Fibroblast of lung (primary cell): ENCODE measurements at regions not wholly inside any gene's neighbourhood (a gene's known extent, or its start where the extent isn't known, plus 50 kb on each side); places are given as distances from the start of the nearest gene placed in this dataset.

Experiments
- CTCF ChIP-seq, 2 donors: IDR thresholded peaks in 1 of 2; conservative IDR thresholded peaks in 1 of 2; 1 replicate in 1 of 2; 2 replicates in 1 of 2; pipeline ENCODE4 v1.5.1; 2011 to 2012; ENCODE audit warnings: low read length in 2 of 2, control low read depth in 1 of 2, inconsistent platforms in 1 of 2, low read depth in 1 of 2, mild to moderate bottlenecking in 1 of 2
- EZH2 ChIP-seq: IDR thresholded peaks from 2 replicates; pipeline ENCODE4 v1.5.1; 2012; ENCODE audit warnings: low read length, control low read depth, mild to moderate bottlenecking; ENCODE audit errors: missing control alignments

- TF ChIP-seq EZH2: no peak
- peak; percentile 51 to 66 for TF ChIP-seq CTCF (conservative IDR thresholded peaks at IDR 0.05 in 1 of 2, IDR thresholded peaks at IDR 0.05 in 1 of 2; ENCODE audit: low read depth in 1 of 2, low read length in 2 of 2)
Observed at GRCh38 chr2:16553226-16553625, 112.4 kb downstream of the CYRIA start.
